ENCODE measurements at regions not wholly inside any gene's neighbourhood (a gene's known extent, or its start where the extent isn't known, plus 50 kb on each side); places are given as distances from the start of the nearest gene placed in this dataset.

- Histone ChIP-seq H3K18ac (ENCODE audit: insufficient read length, low read depth, low read length) (no peak overlapping the region), H3K9ac (ENCODE audit: extremely low read depth, insufficient read length, low read length) (no peak overlapping the region), H2AK5ac (ENCODE audit: insufficient read length, low read length) (no peak overlapping the region), H3K4me2 (ENCODE audit: insufficient read depth, insufficient read length, low read length) (no peak overlapping the region), H3K9me3 (ENCODE audit: control insufficient read depth, low read depth, low read length) (peaks cover 5% of the 10 kb centered on the region), H2BK120ac (ENCODE audit: low read depth, low read length, poor library complexity, severe bottlenecking) (no peak overlapping the region), H3T11ph (ENCODE audit: low read length) (no peak overlapping the region), H3K27me3 (ENCODE audit: insufficient read depth, low read length) (no peaks in the 10 kb centered on the region), H4K91ac (ENCODE audit: insufficient read length, low read depth, low read length) (no peak overlapping the region), H2BK15ac (ENCODE audit: low read depth, low read length) (no peak overlapping the region), H3K79me1 (ENCODE audit: insufficient read depth, low read depth, low read length, poor library complexity, severe bottlenecking) (no peaks in the 10 kb centered on the region), H3K23me2 (ENCODE audit: insufficient read length, low read depth, low read length, poor library complexity, severe bottlenecking) (no peaks in the 10 kb centered on the region), H4K5ac (ENCODE audit: insufficient read length, low read depth, low read length) (no peak overlapping the region), H3K79me2 (ENCODE audit: insufficient read depth, low read length) (no peaks in the 10 kb centered on the region), H2AFZ (ENCODE audit: low read length) (no peak overlapping the region), H3K27ac (ENCODE audit: insufficient read length, low read depth, low read length) (no peak overlapping the region), H3K23ac (ENCODE audit: insufficient read length, low read depth, low read length) (no peak overlapping the region), H2BK20ac (ENCODE audit: low read depth, low read length, poor library complexity, severe bottlenecking) (no peak overlapping the region), H2BK12ac (ENCODE audit: insufficient read length, low read depth, low read length) (no peak overlapping the region), H3K4ac (ENCODE audit: low read depth, low read length) (no peak overlapping the region), H3K56ac (ENCODE audit: insufficient read length, low read depth, low read length) (no peak overlapping the region), H4K20me1 (ENCODE audit: control insufficient read depth, insufficient read depth, insufficient read length) (no peaks in the 10 kb centered on the region), H3K14ac (ENCODE audit: insufficient read depth, low read length) (no peak overlapping the region), H3K4me1 (ENCODE audit: insufficient read depth, low read length) (no peaks in the 10 kb centered on the region), H4K8ac (replicated peaks; ENCODE audit: insufficient read length, low read depth, low read length) (no peak overlapping the region), H2BK5ac (ENCODE audit: insufficient read length, low read length) (no peak overlapping the region)
- Mint-ChIP-seq H3K4me3 (no peak overlapping the region), H3K27me3 (ENCODE audit: low read depth) (peaks cover 5% of the 10 kb centered on the region), H3K4me1 (no peaks in the 10 kb centered on the region; a peak in 1 of 4 replicates), H3K27ac (no peak overlapping the region), H3K36me3 (ENCODE audit: insufficient read depth in 1 of 3, low read depth in 3 of 3) (peaks cover 0 to 15% (median 14%) of the 10 kb centered on the region in 3 experiments; a peak in 4 of 7 replicates), H3K9me3 (peaks cover 84 to 92% of the 10 kb centered on the region in 2 experiments)
- no peak for TF ChIP-seq CTCF (conservative IDR thresholded peaks at IDR 0.05)
- peak; percentile 41 for DNase-seq
- no CpG with 5 or more reads among the region's 3 CpGs for WGBS (ENCODE audit: extremely low coverage, insufficient read length, low lambda C conversion rate)
Measured at GRCh38 chr19:20858218-20858617, 64.8 kb upstream of the ZNF85 start.

Data from H9 (cell line).